H9 (cell line): ENCODE measurements at regions not wholly inside any gene's neighbourhood (a gene's known extent, or its start where the extent isn't known, plus 50 kb on each side); places are given as distances from the start of the nearest gene placed in this dataset.

Experiments
- DNase-seq: peaks from one replicate; pipeline ENCODE4 v3.0.0-alpha.2; 2017
- H2AFZ ChIP-seq: one replicate; pipeline ENCODE4 v1.6.1; 2013; ENCODE audit warnings: mild to moderate bottlenecking, low read length, control low read depth, moderate library complexity
- H2AK5ac ChIP-seq: 2 replicates; pipeline ENCODE4 v1.6.1; 2013; ENCODE audit warnings: low read length, control low read depth, mixed read lengths; ENCODE audit not compliant: insufficient read length
- H2BK120ac ChIP-seq: one replicate; pipeline ENCODE4 v1.6.1; 2013; ENCODE audit warnings: low read depth, mild to moderate bottlenecking, low read length, control low read depth, inconsistent platforms; ENCODE audit not compliant: poor library complexity, severe bottlenecking
- H2BK12ac ChIP-seq: 2 replicates; pipeline ENCODE4 v1.6.1; 2013; ENCODE audit warnings: low read length, control low read depth, mixed read lengths, low read depth; ENCODE audit not compliant: insufficient read length
- H2BK15ac ChIP-seq: 2 replicates; pipeline ENCODE4 v1.6.1; 2013; ENCODE audit warnings: low read depth, low read length, control low read depth
- H2BK20ac ChIP-seq: one replicate; pipeline ENCODE4 v1.6.1; 2013; ENCODE audit warnings: low read depth, mild to moderate bottlenecking, low read length, control low read depth, inconsistent platforms; ENCODE audit not compliant: poor library complexity, severe bottlenecking
- H2BK5ac ChIP-seq: 2 replicates; pipeline ENCODE4 v1.6.1; 2013; ENCODE audit warnings: low read length, control low read depth, mixed read lengths; ENCODE audit not compliant: insufficient read length
- H3K14ac ChIP-seq: 2 replicates; pipeline ENCODE4 v1.6.1; 2013; ENCODE audit warnings: low read length, control low read depth; ENCODE audit not compliant: insufficient read depth
- H3K18ac ChIP-seq: 2 replicates; pipeline ENCODE4 v1.6.1; 2013; ENCODE audit warnings: low read depth, mild to moderate bottlenecking, mixed read lengths, low read length, control low read depth; ENCODE audit not compliant: insufficient read length
- H3K23ac ChIP-seq: 2 replicates; pipeline ENCODE4 v1.6.1; 2013; ENCODE audit warnings: low read length, control low read depth, mixed read lengths, low read depth; ENCODE audit not compliant: insufficient read length
- H3K23me2 ChIP-seq: 2 replicates; pipeline ENCODE4 v1.6.1; 2013; ENCODE audit warnings: low read depth, mild to moderate bottlenecking, mixed read lengths, low read length, control low read depth; ENCODE audit not compliant: insufficient read length, poor library complexity, severe bottlenecking
- H3K27ac ChIP-seq: 2 replicates; pipeline ENCODE4 v1.5.1; 2013; ENCODE audit warnings: low read length, control low read depth, mixed read lengths, low read depth; ENCODE audit not compliant: insufficient read length
- H3K27me3 ChIP-seq: 2 replicates; pipeline ENCODE4 v1.6.1; 2013; ENCODE audit warnings: low read length, control low read depth, inconsistent platforms; ENCODE audit not compliant: insufficient read depth
- H3K4ac ChIP-seq: 2 replicates; pipeline ENCODE4 v1.6.1; 2013; ENCODE audit warnings: low read depth, mild to moderate bottlenecking, control low read depth, inconsistent platforms, low read length, moderate library complexity
- H3K4me1 ChIP-seq: 2 replicates; pipeline ENCODE4 v1.6.1; 2013; ENCODE audit warnings: low read length, control low read depth, inconsistent platforms; ENCODE audit not compliant: insufficient read depth
- H3K4me2 ChIP-seq: 2 replicates; pipeline ENCODE4 v1.6.1; 2013; ENCODE audit warnings: low read length, control low read depth, mixed read lengths; ENCODE audit not compliant: insufficient read length, insufficient read depth
- H3K56ac ChIP-seq: 2 replicates; pipeline ENCODE4 v1.6.1; 2013; ENCODE audit warnings: low read depth, mild to moderate bottlenecking, mixed read lengths, low read length, control low read depth; ENCODE audit not compliant: insufficient read length
- H3K79me1 ChIP-seq: 2 replicates; pipeline ENCODE4 v1.6.1; 2013; ENCODE audit warnings: low read depth, mild to moderate bottlenecking, moderate library complexity, low read length, control low read depth, inconsistent platforms; ENCODE audit not compliant: insufficient read depth, poor library complexity, severe bottlenecking
- H3K79me2 ChIP-seq: 2 replicates; pipeline ENCODE4 v1.6.1; 2013; ENCODE audit warnings: low read length, control low read depth, inconsistent platforms; ENCODE audit not compliant: insufficient read depth
- H3K9ac ChIP-seq: 2 replicates; pipeline ENCODE4 v1.6.1; 2013; ENCODE audit warnings: low read length, control low read depth, mixed read lengths; ENCODE audit not compliant: insufficient read length; ENCODE audit errors: extremely low read depth
- H3K9me3 ChIP-seq: one replicate; pipeline ENCODE4 v1.6.1; 2013; ENCODE audit warnings: low read depth, low read length, inconsistent platforms; ENCODE audit not compliant: control insufficient read depth
- H3T11ph ChIP-seq: one replicate; pipeline ENCODE4 v1.6.1; 2013; ENCODE audit warnings: mild to moderate bottlenecking, low read length, control low read depth, inconsistent platforms
- H4K20me1 ChIP-seq: one replicate; pipeline ENCODE4 v1.6.1; 2013; ENCODE audit not compliant: control insufficient read depth, insufficient read length, insufficient read depth
- H4K5ac ChIP-seq: 2 replicates; pipeline ENCODE4 v1.6.1; 2013; ENCODE audit warnings: low read depth, mild to moderate bottlenecking, mixed read lengths, low read length, control low read depth; ENCODE audit not compliant: insufficient read length
- H4K8ac ChIP-seq: replicated peaks from 2 replicates; pipeline ENCODE4 v1.6.1; 2013; ENCODE audit warnings: low read length, control low read depth, mixed read lengths, low read depth; ENCODE audit not compliant: insufficient read length
- H4K91ac ChIP-seq: 2 replicates; pipeline ENCODE4 v1.6.1; 2013; ENCODE audit warnings: low read depth, mild to moderate bottlenecking, moderate library complexity, mixed read lengths, low read length, control low read depth; ENCODE audit not compliant: insufficient read length
- H3K27ac Mint-ChIP-seq, 3 experiments: 2 replicates in 2 of 3; 3 replicates in 1 of 3; pipeline ENCODE4 v1.8.0; 2020 to 2021; ENCODE audit warnings: mixed read lengths in 3 of 3, mild to moderate bottlenecking in 1 of 3, moderate library complexity in 1 of 3
- H3K27me3 Mint-ChIP-seq: 2 replicates; pipeline ENCODE4 v1.8.0; 2021; ENCODE audit warnings: low read depth, mild to moderate bottlenecking, moderate library complexity, mixed read lengths
- H3K36me3 Mint-ChIP-seq, 3 experiments: 2 replicates in 2 of 3; 3 replicates in 1 of 3; pipeline ENCODE4 v1.8.0; 2020 to 2021; ENCODE audit warnings: low read depth in 3 of 3, mixed read lengths in 3 of 3; ENCODE audit not compliant: insufficient read depth in 1 of 3
- H3K4me1 Mint-ChIP-seq, 2 experiments: 2 replicates each; pipeline ENCODE4 v1.8.0; 2020; ENCODE audit warnings: mixed read lengths in 2 of 2
- H3K4me3 Mint-ChIP-seq, 2 experiments: 2 replicates in 1 of 2; 3 replicates in 1 of 2; pipeline ENCODE4 v1.8.0; 2020 to 2021; ENCODE audit warnings: mild to moderate bottlenecking in 2 of 2, mixed read lengths in 2 of 2, moderate library complexity in 1 of 2
- H3K9me3 Mint-ChIP-seq, 2 experiments: 2 replicates in 1 of 2; 3 replicates in 1 of 2; pipeline ENCODE4 v1.8.0; 2020; ENCODE audit warnings: mild to moderate bottlenecking in 2 of 2, mixed read lengths in 2 of 2, moderate library complexity in 1 of 2
- CTCF ChIP-seq: fragments of 200-600 bp; sonication (generic); conservative IDR thresholded peaks from 3 replicates; pipeline ENCODE4 v1.8.0; 2021; ENCODE audit warnings: antibody characterized with exemption, mild to moderate bottlenecking
- WGBS: extraction: QIAGEN DNeasy Blood & Tissue Kit; methylation state at CpG from one replicate; pipeline ENCODE4 v1.1.7; 2013; ENCODE audit warnings: missing lambda C conversion rate, low lambda C conversion rate, mixed read lengths; ENCODE audit not compliant: insufficient read length; ENCODE audit errors: extremely low coverage; 5-methylcytosine and 5-hydroxymethylcytosine counted together

- H2BK20ac ChIP-seq = no peak overlapping the region
- H3K23ac ChIP-seq = no peak overlapping the region
- no peak overlapping the region for H3K56ac ChIP-seq
- H3K79me1 ChIP-seq = no peaks in the 10 kb centered on the region
- Mint-ChIP-seq H3K27me3 (peaks cover 5% of the 10 kb centered on the region; the same call in 1 of the 2 replicates), H3K27ac (no peak overlapping the region), H3K4me1 (peaks cover 10 to 11% of the 10 kb centered on the region in 2 experiments), H3K9me3 (peaks cover 0 to 2% of the 10 kb centered on the region in 2 experiments; a peak in 2 of 5 replicates), H3K4me3 (no peak overlapping the region), H3K36me3 (no peaks in the 10 kb centered on the region; a peak in 1 of 7 replicates)
- no peaks in the 10 kb centered on the region for H3K9me3 ChIP-seq
- WGBS = 100% methylated on average over 1 of the region's 9 CpGs
- no peaks in the 10 kb centered on the region for H3K23me2 ChIP-seq
- no peak overlapping the region for H3K27ac ChIP-seq
- no peak overlapping the region for H3K4ac ChIP-seq
- no peak overlapping the region for H3K4me2 ChIP-seq
- no peaks in the 10 kb centered on the region for H3K4me1 ChIP-seq
- H3K18ac ChIP-seq = no peak overlapping the region
- no peak overlapping the region for H2AFZ ChIP-seq
- TF ChIP-seq CTCF = no peak
- H2AK5ac ChIP-seq = no peak overlapping the region
- no peak overlapping the region for H4K8ac ChIP-seq
- H3K79me2 ChIP-seq = no peaks in the 10 kb centered on the region
- no peak overlapping the region for H3K9ac ChIP-seq
- H4K20me1 ChIP-seq = no peaks in the 10 kb centered on the region
- H4K5ac ChIP-seq = no peak overlapping the region
- no peak overlapping the region for H3T11ph ChIP-seq
- no peak overlapping the region for H2BK12ac ChIP-seq
- H3K14ac ChIP-seq = no peak overlapping the region
- no peak overlapping the region for H2BK5ac ChIP-seq
- H2BK120ac ChIP-seq = no peak overlapping the region
- DNase-seq = no peak
- H2BK15ac ChIP-seq = no peak overlapping the region
- no peak overlapping the region for H4K91ac ChIP-seq
- no peaks in the 10 kb centered on the region for H3K27me3 ChIP-seq
Measured at GRCh38 chr6:109239651-109240321, 142.5 kb downstream of the CD164 start.
